GM19043 (cell line): ENCODE measurements at regions not wholly inside any gene's neighbourhood (a gene's known extent, or its start where the extent isn't known, plus 50 kb on each side); places are given as distances from the start of the nearest gene placed in this dataset.
A peak's percentile ranks its signal among the peaks of the same experiment; 100 is the strongest.
"Not testable (repeated sequence)": the region's sequence is repeated elsewhere in the genome, so short reads cannot be mapped to it uniquely, and the experiment has no call there.

Experiments
- ATAC-seq: cut with Tn5 transposase; IDR thresholded peaks from one replicate; pipeline ENCODE4 v1.9.1; 2021; ENCODE audit warnings: low read depth; ENCODE audit not compliant: unreplicated experiment

- no peak for ATAC-seq
Measured at GRCh38 chr10:64159910-64160872, 639.0 kb downstream of the REEP3 start.

GRCh38 chr10:64170791-64171190 is 649.6 kb downstream of the REEP3 start:
- no peak for ATAC-seq

GRCh38 chr10:64173826-64174225 is 652.6 kb downstream of the REEP3 start:
- ATAC-seq, result no peak

GRCh38 chr10:64174666-64175255 is 653.6 kb downstream of the REEP3 start:
- ATAC-seq, result no peak

- no peak for ATAC-seq
Measured at GRCh38 chr10:64175271-64175962, 654.2 kb downstream of the REEP3 start.

- no peak for ATAC-seq
Measured at GRCh38 chr10:64182671-64183070, 661.5 kb downstream of the REEP3 start.

GRCh38 chr10:64191286-64191685 is 670.1 kb downstream of the REEP3 start:
- ATAC-seq, result no peak

GRCh38 chr10:64196638-64197315 is 675.6 kb downstream of the REEP3 start:
- no peak for ATAC-seq

- no peak for ATAC-seq
Measured at GRCh38 chr10:64201936-64202335, 680.7 kb downstream of the REEP3 start.

- not testable (repeated sequence) for ATAC-seq
Measured at GRCh38 chr10:64204504-64204903, 683.3 kb downstream of the REEP3 start.

- ATAC-seq, result no peak
Measured at GRCh38 chr10:64206409-64206808, 685.2 kb downstream of the REEP3 start.

- no peak for ATAC-seq
Measured at GRCh38 chr10:64209561-64209960, 688.4 kb downstream of the REEP3 start.

GRCh38 chr10:64210211-64210610 is 689.0 kb downstream of the REEP3 start:
- no peak for ATAC-seq

GRCh38 chr10:64211466-64211865 is 690.3 kb downstream of the REEP3 start:
- ATAC-seq, result no peak

- no peak for ATAC-seq
Measured at GRCh38 chr10:64215088-64215487, 693.9 kb downstream of the REEP3 start.

- no peak for ATAC-seq
Measured at GRCh38 chr10:64219271-64220025, 698.2 kb downstream of the REEP3 start.

GRCh38 chr10:64234489-64234888 is 713.3 kb downstream of the REEP3 start:
- no peak for ATAC-seq

GRCh38 chr10:64257704-64258103 is 736.5 kb downstream of the REEP3 start:
- ATAC-seq, result no peak

- peak; percentile 65 for ATAC-seq
Measured at GRCh38 chr10:64261092-64261491, 739.9 kb downstream of the REEP3 start.

GRCh38 chr10:64261676-64262075 is 740.5 kb downstream of the REEP3 start:
- ATAC-seq, result no peak
